Esophagus squamous epithelium (tissue), 4 donors: ENCODE measurements at regions not wholly inside any gene's neighbourhood (a gene's known extent, or its start where the extent isn't known, plus 50 kb on each side); places are given as distances from the start of the nearest gene placed in this dataset.

ENCODE experiments used
- CTCF ChIP-seq, 6 experiments: fragments of 450-650 bp in 4 of 6; fragments of 200-600 bp in 2 of 6; sonication (generic) in 2 of 6; IDR thresholded peaks; one replicate each; pipeline ENCODE4 v1.5.1; 2016 to 2019; ENCODE audit warnings: antibody characterized with exemption in 6 of 6, mild to moderate bottlenecking in 4 of 6, moderate library complexity in 4 of 6
- POLR2A ChIP-seq, 4 donors: fragments of 450-650 bp; IDR thresholded peaks; one replicate each; pipeline ENCODE4 v1.6.1; 2017; ENCODE audit warnings: antibody characterized with exemption in 4 of 4, mild to moderate bottlenecking in 4 of 4, moderate library complexity in 3 of 4

- TF ChIP-seq POLR2A (IDR thresholded peaks at IDR 0.05): no peak
- no peak for TF ChIP-seq CTCF (IDR thresholded peaks at IDR 0.05)
These were observed 141.5 kb upstream of the SMAD1 start for GRCh38 chr4:145340071-145340675.
